SK-N-SH treated with all-trans-retinoic acid at 6 μM for 48 hours (cell line): ENCODE measurements at regions not wholly inside any gene's neighbourhood (a gene's known extent, or its start where the extent isn't known, plus 50 kb on each side); places are given as distances from the start of the nearest gene placed in this dataset.

Experiments
- ATAC-seq: fragments of 200-7000 bp; cut with Tn5 transposase; 3 replicates; pipeline ENCODE4 v1.9.1; 2020; ENCODE audit warnings: mild to moderate bottlenecking, moderate library complexity
- ARNTL ChIP-seq: fragments of 450-650 bp; formaldehyde crosslinking; IDR thresholded peaks from 2 replicates; pipeline ENCODE4 v1.5.0; 2020; ENCODE audit warnings: low read depth, mild to moderate bottlenecking, moderate library complexity, borderline replicate concordance
- CSDC2 ChIP-seq: fragments of 250-450 bp; sonication (Bioruptor Pico); IDR thresholded peaks from 2 replicates; pipeline ENCODE4 v1.5.0; 2020; ENCODE audit warnings: mild to moderate bottlenecking, moderate library complexity
- ESRRG ChIP-seq: fragments of 250-450 bp; sonication (Bioruptor Pico); IDR thresholded peaks from 2 replicates; pipeline ENCODE4 v1.6.1; 2021; ENCODE audit warnings: mild to moderate bottlenecking
- GLIS3 ChIP-seq: fragments of 250-450 bp; sonication (Bioruptor Pico); IDR thresholded peaks from 2 replicates; pipeline ENCODE4 v1.5.0; 2020; ENCODE audit warnings: mild to moderate bottlenecking, moderate library complexity
- ISL1 ChIP-seq: fragments of 250-450 bp; sonication (Bioruptor Pico); IDR thresholded peaks from 2 replicates; pipeline ENCODE4 v2.1.2; 2022; ENCODE audit warnings: mild to moderate bottlenecking, moderate library complexity
- RARB ChIP-seq: fragments of 250-450 bp; sonication (Bioruptor Pico); IDR thresholded peaks from 2 replicates; pipeline ENCODE4 v1.8.0; 2021; ENCODE audit warnings: mild to moderate bottlenecking, moderate library complexity
- SNAI2 ChIP-seq: fragments of 250-450 bp; sonication (Bioruptor Pico); IDR thresholded peaks from 2 replicates; pipeline ENCODE4 v1.5.0; 2020; ENCODE audit warnings: mild to moderate bottlenecking, moderate library complexity
- TOX ChIP-seq: fragments of 250-450 bp; sonication (Bioruptor Pico); IDR thresholded peaks from 2 replicates; pipeline ENCODE4 v1.8.0; 2021; ENCODE audit warnings: mild to moderate bottlenecking, moderate library complexity, borderline replicate concordance
- ZC3H10 ChIP-seq: fragments of 250-450 bp; sonication (Bioruptor Pico); IDR thresholded peaks from 2 replicates; pipeline ENCODE4 v1.5.1; 2021; ENCODE audit warnings: mild to moderate bottlenecking, moderate library complexity
- ZFP3 ChIP-seq: fragments of 250-450 bp; sonication (Bioruptor Pico); IDR thresholded peaks from 2 replicates; pipeline ENCODE4 v1.5.0; 2020; ENCODE audit warnings: mild to moderate bottlenecking, moderate library complexity
- ZFP30 ChIP-seq: fragments of 450-650 bp; formaldehyde crosslinking; IDR thresholded peaks from 2 replicates; pipeline ENCODE4 v1.5.0; 2022; ENCODE audit warnings: mild to moderate bottlenecking, moderate library complexity
- ZNF565 ChIP-seq: fragments of 450-650 bp; formaldehyde crosslinking; conservative IDR thresholded peaks from 2 replicates; pipeline ENCODE4 v1.5.0; 2020; ENCODE audit warnings: low read depth, mild to moderate bottlenecking, moderate library complexity
- ZNF70 ChIP-seq: fragments of 450-650 bp; formaldehyde crosslinking; IDR thresholded peaks from 2 replicates; pipeline ENCODE4 v1.5.0; 2020; ENCODE audit warnings: mild to moderate bottlenecking, moderate library complexity
- ZNF8 ChIP-seq: fragments of 450-650 bp; formaldehyde crosslinking; IDR thresholded peaks from 2 replicates; pipeline ENCODE4 v1.5.0; 2020; ENCODE audit warnings: mild to moderate bottlenecking, moderate library complexity
- TF ChIP-seq, protein P1 (sequence below): fragments of 250-450 bp; sonication (Bioruptor Pico); IDR thresholded peaks from 2 replicates; pipeline ENCODE4 v1.5.1; 2021; ENCODE audit warnings: mild to moderate bottlenecking, moderate library complexity
- TF ChIP-seq, protein P2 (sequence below): fragments of 250-450 bp; sonication (Bioruptor Pico); IDR thresholded peaks from 2 replicates; pipeline ENCODE4 v1.8.0; 2020; ENCODE audit warnings: mild to moderate bottlenecking, moderate library complexity, borderline replicate concordance
- TF ChIP-seq, protein P3 (sequence below): fragments of 250-450 bp; sonication (Bioruptor Pico); IDR thresholded peaks from 2 replicates; pipeline ENCODE4 v1.5.0; 2020; ENCODE audit warnings: mild to moderate bottlenecking, moderate library complexity

DNA sequence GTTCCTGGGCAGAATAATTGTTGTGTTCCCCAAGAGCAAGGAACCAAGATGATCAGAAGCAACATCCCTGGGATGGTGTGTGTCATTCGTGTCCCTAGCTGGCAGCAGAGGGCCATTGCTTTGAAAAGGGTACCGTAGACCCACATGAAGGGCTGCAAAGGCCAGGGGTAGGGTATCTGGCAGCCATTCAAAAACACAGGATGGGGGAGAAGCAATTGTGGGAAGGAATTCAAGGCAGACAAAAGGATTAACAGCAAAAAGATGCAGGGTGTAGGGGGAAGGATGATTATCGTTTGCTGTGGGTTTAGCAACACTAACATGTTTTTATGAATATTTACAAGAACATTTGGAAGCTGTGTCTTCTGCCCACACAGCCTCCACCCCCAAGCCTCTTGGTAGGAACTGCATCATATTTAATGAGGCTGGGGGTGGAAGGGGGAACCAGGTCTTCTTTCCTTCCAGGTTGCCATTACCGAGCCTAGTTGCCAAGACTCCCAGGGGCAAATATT is 169.0 kb upstream of the G2E3 start:
- no peak for ATAC-seq
- TF ChIP-seq, protein P1, sequence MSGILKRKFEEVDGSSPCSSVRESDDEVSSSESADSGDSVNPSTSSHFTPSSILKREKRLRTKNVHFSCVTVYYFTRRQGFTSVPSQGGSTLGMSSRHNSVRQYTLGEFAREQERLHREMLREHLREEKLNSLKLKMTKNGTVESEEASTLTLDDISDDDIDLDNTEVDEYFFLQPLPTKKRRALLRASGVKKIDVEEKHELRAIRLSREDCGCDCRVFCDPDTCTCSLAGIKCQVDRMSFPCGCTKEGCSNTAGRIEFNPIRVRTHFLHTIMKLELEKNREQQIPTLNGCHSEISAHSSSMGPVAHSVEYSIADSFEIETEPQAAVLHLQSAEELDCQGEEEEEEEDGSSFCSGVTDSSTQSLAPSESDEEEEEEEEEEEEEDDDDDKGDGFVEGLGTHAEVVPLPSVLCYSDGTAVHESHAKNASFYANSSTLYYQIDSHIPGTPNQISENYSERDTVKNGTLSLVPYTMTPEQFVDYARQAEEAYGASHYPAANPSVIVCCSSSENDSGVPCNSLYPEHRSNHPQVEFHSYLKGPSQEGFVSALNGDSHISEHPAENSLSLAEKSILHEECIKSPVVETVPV (CRISPR knock-in tag) = no peak
- TF ChIP-seq ISL1 (CRISPR knock-in tag) = no peak
- TF ChIP-seq, protein P2, sequence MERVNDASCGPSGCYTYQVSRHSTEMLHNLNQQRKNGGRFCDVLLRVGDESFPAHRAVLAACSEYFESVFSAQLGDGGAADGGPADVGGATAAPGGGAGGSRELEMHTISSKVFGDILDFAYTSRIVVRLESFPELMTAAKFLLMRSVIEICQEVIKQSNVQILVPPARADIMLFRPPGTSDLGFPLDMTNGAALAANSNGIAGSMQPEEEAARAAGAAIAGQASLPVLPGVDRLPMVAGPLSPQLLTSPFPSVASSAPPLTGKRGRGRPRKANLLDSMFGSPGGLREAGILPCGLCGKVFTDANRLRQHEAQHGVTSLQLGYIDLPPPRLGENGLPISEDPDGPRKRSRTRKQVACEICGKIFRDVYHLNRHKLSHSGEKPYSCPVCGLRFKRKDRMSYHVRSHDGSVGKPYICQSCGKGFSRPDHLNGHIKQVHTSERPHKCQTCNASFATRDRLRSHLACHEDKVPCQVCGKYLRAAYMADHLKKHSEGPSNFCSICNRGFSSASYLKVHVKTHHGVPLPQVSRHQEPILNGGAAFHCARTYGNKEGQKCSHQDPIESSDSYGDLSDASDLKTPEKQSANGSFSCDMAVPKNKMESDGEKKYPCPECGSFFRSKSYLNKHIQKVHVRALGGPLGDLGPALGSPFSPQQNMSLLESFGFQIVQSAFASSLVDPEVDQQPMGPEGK = no peak
- no peak for TF ChIP-seq ZFP30
- no peak for TF ChIP-seq ZNF565 (CRISPR knock-in tag)
- TF ChIP-seq ZNF8 (CRISPR knock-in tag) = no peak
- TF ChIP-seq ARNTL (CRISPR knock-in tag) = no peak
- no peak for TF ChIP-seq ZFP3 (CRISPR knock-in tag)
- no peak for TF ChIP-seq ZC3H10 (CRISPR knock-in tag)
- no peak for TF ChIP-seq SNAI2 (CRISPR knock-in tag)
- TF ChIP-seq ZNF70 (CRISPR knock-in tag) = no peak
- TF ChIP-seq, all 23 proteins: peak for 0

DNA sequence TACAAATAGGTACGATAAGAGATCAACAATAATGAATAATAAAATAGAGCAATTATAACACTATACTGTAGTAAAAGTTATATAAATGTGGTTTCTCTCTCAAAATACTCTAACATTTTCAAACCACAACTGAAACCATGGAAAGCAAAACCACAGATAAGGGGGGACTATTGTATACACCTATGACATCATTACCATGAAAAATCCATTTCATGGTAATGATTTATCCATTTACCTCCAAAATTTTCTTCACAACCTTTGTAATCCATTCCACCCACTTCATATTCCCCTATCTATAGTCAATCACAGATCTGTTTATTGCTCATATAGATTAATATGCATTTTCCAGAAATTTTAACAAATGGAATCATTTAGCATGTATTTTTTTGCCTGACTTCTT is 163.9 kb upstream of the G2E3 start:
- no peak for ATAC-seq
- TF ChIP-seq ESRRG (CRISPR knock-in tag) (no peak), ZC3H10 (CRISPR knock-in tag) (no peak), ZFP30 (no peak), RARB (CRISPR knock-in tag) (no peak), TOX (CRISPR knock-in tag) (no peak), ZNF70 (CRISPR knock-in tag) (no peak), ZNF8 (CRISPR knock-in tag) (no peak), SNAI2 (CRISPR knock-in tag) (no peak), ZNF565 (CRISPR knock-in tag) (no peak), ISL1 (CRISPR knock-in tag) (no peak)
- TF ChIP-seq, protein P3, sequence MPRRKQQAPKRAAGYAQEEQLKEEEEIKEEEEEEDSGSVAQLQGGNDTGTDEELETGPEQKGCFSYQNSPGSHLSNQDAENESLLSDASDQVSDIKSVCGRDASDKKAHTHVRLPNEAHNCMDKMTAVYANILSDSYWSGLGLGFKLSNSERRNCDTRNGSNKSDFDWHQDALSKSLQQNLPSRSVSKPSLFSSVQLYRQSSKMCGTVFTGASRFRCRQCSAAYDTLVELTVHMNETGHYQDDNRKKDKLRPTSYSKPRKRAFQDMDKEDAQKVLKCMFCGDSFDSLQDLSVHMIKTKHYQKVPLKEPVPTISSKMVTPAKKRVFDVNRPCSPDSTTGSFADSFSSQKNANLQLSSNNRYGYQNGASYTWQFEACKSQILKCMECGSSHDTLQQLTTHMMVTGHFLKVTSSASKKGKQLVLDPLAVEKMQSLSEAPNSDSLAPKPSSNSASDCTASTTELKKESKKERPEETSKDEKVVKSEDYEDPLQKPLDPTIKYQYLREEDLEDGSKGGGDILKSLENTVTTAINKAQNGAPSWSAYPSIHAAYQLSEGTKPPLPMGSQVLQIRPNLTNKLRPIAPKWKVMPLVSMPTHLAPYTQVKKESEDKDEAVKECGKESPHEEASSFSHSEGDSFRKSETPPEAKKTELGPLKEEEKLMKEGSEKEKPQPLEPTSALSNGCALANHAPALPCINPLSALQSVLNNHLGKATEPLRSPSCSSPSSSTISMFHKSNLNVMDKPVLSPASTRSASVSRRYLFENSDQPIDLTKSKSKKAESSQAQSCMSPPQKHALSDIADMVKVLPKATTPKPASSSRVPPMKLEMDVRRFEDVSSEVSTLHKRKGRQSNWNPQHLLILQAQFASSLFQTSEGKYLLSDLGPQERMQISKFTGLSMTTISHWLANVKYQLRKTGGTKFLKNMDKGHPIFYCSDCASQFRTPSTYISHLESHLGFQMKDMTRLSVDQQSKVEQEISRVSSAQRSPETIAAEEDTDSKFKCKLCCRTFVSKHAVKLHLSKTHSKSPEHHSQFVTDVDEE (CRISPR knock-in tag) = no peak
- TF ChIP-seq, protein P1 (CRISPR knock-in tag) = no peak
- TF ChIP-seq, protein P2 = no peak
- TF ChIP-seq, all 23 proteins: peak for 0

DNA sequence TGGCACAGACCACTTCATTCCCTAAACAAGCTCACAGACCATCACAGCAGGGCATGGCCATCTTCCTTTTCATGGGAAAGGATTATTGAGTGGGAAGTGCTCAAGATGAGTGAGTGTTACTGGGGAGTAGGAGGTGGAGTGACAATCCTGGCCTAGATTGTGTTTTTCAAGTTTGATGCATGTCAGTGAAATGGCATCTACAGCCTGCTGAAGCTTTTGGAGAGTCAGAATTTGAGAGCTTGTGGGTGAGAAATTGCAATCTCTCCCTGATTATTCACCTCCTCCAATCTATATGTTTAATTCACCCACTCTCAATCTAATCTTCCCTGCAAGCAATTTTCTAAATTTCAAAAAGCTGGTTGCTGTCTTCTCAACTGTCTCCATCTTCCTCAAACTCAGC is 156.1 kb upstream of the G2E3 start:
- no peak for ATAC-seq
- TF ChIP-seq ZNF565 (CRISPR knock-in tag) = no peak
- TF ChIP-seq ZFP30 = no peak
- TF ChIP-seq, protein P1 (CRISPR knock-in tag) = no peak
- TF ChIP-seq CSDC2 = no peak
- TF ChIP-seq ARNTL (CRISPR knock-in tag) = no peak
- no peak for TF ChIP-seq GLIS3
